KG1 (cell line): ENCODE measurements at regions not wholly inside any gene's neighbourhood (a gene's known extent, or its start where the extent isn't known, plus 50 kb on each side); places are given as distances from the start of the nearest gene placed in this dataset.
"Not testable (repeated sequence)": the region's sequence is repeated elsewhere in the genome, so short reads cannot be mapped to it uniquely, and the experiment has no call there.

Experiments used
- DNase-seq: peaks from one replicate; lab custom pipeline; 2025; lab: John Stamatoyannopoulos, UW

- no peak for DNase-seq
Observed at GRCh38 chr9:761793-762560, 79.5 kb upstream of the DMRT1 start.

GRCh38 chr9:763692-764091 lies 77.8 kb upstream of the DMRT1 start:
- no peak for DNase-seq

GRCh38 chr9:764105-764524 lies 77.4 kb upstream of the DMRT1 start:
- DNase-seq = peak; percentile 30

- no peak for DNase-seq
Observed at GRCh38 chr9:764986-765385, 76.5 kb upstream of the DMRT1 start.

- not testable (repeated sequence) for DNase-seq
Observed at GRCh38 chr9:767061-767561, 74.4 kb upstream of the DMRT1 start.

GRCh38 chr9:776086-776485 lies 65.4 kb upstream of the DMRT1 start:
- DNase-seq = no peak

- no peak for DNase-seq
Observed at GRCh38 chr9:777978-778377, 63.5 kb upstream of the DMRT1 start.

GRCh38 chr9:784202-784601 lies 57.3 kb upstream of the DMRT1 start:
- no peak for DNase-seq

- DNase-seq = no peak
Observed at GRCh38 chr9:784916-785315, 56.6 kb upstream of the DMRT1 start.

- DNase-seq = no peak
Observed at GRCh38 chr9:785997-786396, 55.5 kb upstream of the DMRT1 start.

GRCh38 chr9:786405-786804 lies 55.1 kb upstream of the DMRT1 start:
- no peak for DNase-seq

GRCh38 chr9:788777-789176 lies 52.7 kb upstream of the DMRT1 start:
- DNase-seq = no peak
